Endothelial cell of umbilical vein (primary cell): ENCODE measurements at regions not wholly inside any gene's neighbourhood (a gene's known extent, or its start where the extent isn't known, plus 50 kb on each side); places are given as distances from the start of the nearest gene placed in this dataset.

Source experiments
- BruUV-seq: library from RNA; stranded (reverse); fragments of 400-500 nt; replicated peaks from 2 replicates; lab custom pipeline; 2021; lab: Mats Ljungman, UMichigan
- CTCF ChIA-PET: fragments of 300-600, 350-600 bp; sonication (Branson Sonifier 250); formaldehyde crosslinking; loops from one replicate; lab custom pipeline; 2021; ENCODE audit warnings: antibody characterized with exemption, inconsistent platforms; lab: Charles Lee
- POLR2A ChIA-PET: fragments of 300-600, 350-600 bp; sonication (Branson Sonifier 250); formaldehyde crosslinking; loops from one replicate; lab custom pipeline; 2021; ENCODE audit warnings: antibody characterized with exemption, inconsistent platforms; lab: Charles Lee
- DNase-seq: peaks from one replicate; pipeline ENCODE4 v3.0.0-alpha.2; 2011; ENCODE audit warnings: low read depth, low spot score
- FAIRE-seq: peaks from 2 replicates; lab custom pipeline; 2011; peaks lifted over from hg19 to GRCh38; lab: Jason Lieb, UNC
- H2AFZ ChIP-seq: 2 replicates; pipeline ENCODE4 v1.6.0; 2012; ENCODE audit warnings: low read depth, low read length, control low read depth, inconsistent platforms
- H3K27ac ChIP-seq: 2 replicates; pipeline ENCODE4 v1.5.1; 2011; ENCODE audit warnings: low read depth, mild to moderate bottlenecking, control low read depth, low read length, moderate library complexity; ENCODE audit not compliant: insufficient read depth
- H3K27me3 ChIP-seq, 2 experiments: 2 replicates each; pipeline versions ENCODE4 v1.6.0 to v1.6.1; 2011; ENCODE audit warnings: low read length in 2 of 2, mixed read lengths in 1 of 2; ENCODE audit not compliant: control insufficient read depth in 2 of 2, insufficient read depth in 2 of 2
- H3K36me3 ChIP-seq, 2 experiments: 2 replicates in 1 of 2; 3 replicates in 1 of 2; pipeline ENCODE4 v1.5.1; 2011; ENCODE audit warnings: low read length in 2 of 2, mild to moderate bottlenecking in 1 of 2, moderate library complexity in 1 of 2; ENCODE audit not compliant: control insufficient read depth in 2 of 2, insufficient read depth in 2 of 2; ENCODE audit errors: extremely low read depth in 1 of 2
- H3K4me1 ChIP-seq: 3 replicates; pipeline ENCODE4 v1.5.1; 2011; ENCODE audit warnings: mild to moderate bottlenecking, low read length; ENCODE audit not compliant: control insufficient read depth, insufficient read depth; ENCODE audit errors: extremely low read depth
- H3K4me2 ChIP-seq: 2 replicates; pipeline ENCODE4 v1.6.1; 2011; ENCODE audit warnings: low read length, control low read depth, mixed read lengths; ENCODE audit not compliant: insufficient read depth
- H3K4me3 ChIP-seq, 3 experiments: fragments of 200-600 bp in 1 of 3; sonication (generic), shearing (Covaris generic) in 1 of 3; replicated peaks in 1 of 3; 2 replicates each; pipeline ENCODE4 v1.5.1; 2011 to 2016; ENCODE audit warnings: control low read depth in 3 of 3, low read length in 3 of 3, mild to moderate bottlenecking in 2 of 3, inconsistent platforms in 1 of 3, low read depth in 1 of 3, moderate library complexity in 1 of 3; ENCODE audit not compliant: insufficient read depth in 1 of 3
- H3K79me2 ChIP-seq: 2 replicates; pipeline ENCODE4 v1.6.0; 2012; ENCODE audit warnings: low read length, inconsistent platforms; ENCODE audit not compliant: control insufficient read depth, insufficient read depth
- H3K9ac ChIP-seq: replicated peaks from 2 replicates; pipeline ENCODE3; 2011; ENCODE audit warnings: low read length, control low read depth; ENCODE audit not compliant: insufficient read depth; ENCODE audit errors: extremely low read depth
- H3K9me1 ChIP-seq: replicated peaks from 3 replicates; pipeline ENCODE4 v1.6.0; 2011; ENCODE audit warnings: mild to moderate bottlenecking, low read length; ENCODE audit not compliant: control insufficient read depth, insufficient read depth; ENCODE audit errors: extremely low read depth
- H3K9me3 ChIP-seq: replicated peaks from 2 replicates; pipeline ENCODE4 v1.5.1; 2012; ENCODE audit warnings: low read length, inconsistent platforms; ENCODE audit not compliant: control insufficient read depth, insufficient read depth
- H4K20me1 ChIP-seq: replicated peaks from 2 replicates; pipeline ENCODE3; 2011; ENCODE audit warnings: mild to moderate bottlenecking, low read length; ENCODE audit not compliant: control insufficient read depth, insufficient read depth; ENCODE audit errors: extremely low read depth
- EZH2 ChIP-seq: IDR thresholded peaks from 2 replicates; pipeline ENCODE4 v1.6.1; 2012; ENCODE audit warnings: borderline replicate concordance, low read depth, mild to moderate bottlenecking, moderate library complexity, low read length, inconsistent platforms; ENCODE audit not compliant: severe bottlenecking
- FOS ChIP-seq: IDR thresholded peaks from 2 replicates; pipeline ENCODE4 v1.6.1; 2011; ENCODE audit warnings: mild to moderate bottlenecking, low read length, moderate library complexity, borderline replicate concordance; ENCODE audit not compliant: insufficient read depth
- GATA2 ChIP-seq: IDR thresholded peaks from 2 replicates; pipeline ENCODE4 v1.7.0; 2011; ENCODE audit warnings: low read depth, mild to moderate bottlenecking, moderate library complexity, mixed read lengths, low read length; ENCODE audit not compliant: insufficient read length, insufficient read depth
- JUN ChIP-seq: IDR thresholded peaks from 2 replicates; pipeline ENCODE4 v1.6.1; 2011; ENCODE audit warnings: borderline replicate concordance, low read depth; ENCODE audit not compliant: insufficient read length, insufficient read depth
- MYC ChIP-seq: IDR thresholded peaks from one replicate; pipeline ENCODE4 v1.6.1; 2011; ENCODE audit warnings: mild to moderate bottlenecking, low read depth, low read length
- POLR2A ChIP-seq: IDR thresholded peaks from 2 replicates; pipeline ENCODE4 v1.6.1; 2012; ENCODE audit warnings: low read depth, mild to moderate bottlenecking, control low read depth, low read length
- POLR2AphosphoS5 ChIP-seq: IDR thresholded peaks from 2 replicates; pipeline ENCODE4 v1.6.1; 2012; ENCODE audit warnings: low read depth, mild to moderate bottlenecking, control low read depth, low read length, moderate library complexity; ENCODE audit not compliant: insufficient read depth
- dilution Hi-C: fragments of 300-500 bp; cut with MboI; formaldehyde crosslinking; loops from one replicate; pipeline ENCODE4 v1.15.0; 2019; ENCODE audit warnings: low sequenced_read_pairs; ENCODE audit not compliant: extremely low pct_ligation_motif_present
- intact Hi-C: fragments of 100-400 bp; cut with micrococcal nuclease; formaldehyde crosslinking; loops from one replicate; pipeline ENCODE4 v1.10.0; 2022
- TF ChIP-seq, protein P1 (sequence below): IDR thresholded peaks from 2 replicates; pipeline ENCODE4 v1.6.1; 2011; ENCODE audit not compliant: insufficient read depth, insufficient read length
- TF ChIP-seq, protein P2 (sequence below), 2 donors: IDR thresholded peaks; 1 replicate in 1 of 2; 2 replicates in 1 of 2; pipeline ENCODE4 v1.5.1; 2011; ENCODE audit warnings: low read length in 2 of 2, mild to moderate bottlenecking in 2 of 2, moderate library complexity in 2 of 2, control low read depth in 1 of 2, inconsistent platforms in 1 of 2, low read depth in 1 of 2; ENCODE audit not compliant: insufficient read depth in 1 of 2; ENCODE audit errors: extremely low read depth in 1 of 2

DNA sequence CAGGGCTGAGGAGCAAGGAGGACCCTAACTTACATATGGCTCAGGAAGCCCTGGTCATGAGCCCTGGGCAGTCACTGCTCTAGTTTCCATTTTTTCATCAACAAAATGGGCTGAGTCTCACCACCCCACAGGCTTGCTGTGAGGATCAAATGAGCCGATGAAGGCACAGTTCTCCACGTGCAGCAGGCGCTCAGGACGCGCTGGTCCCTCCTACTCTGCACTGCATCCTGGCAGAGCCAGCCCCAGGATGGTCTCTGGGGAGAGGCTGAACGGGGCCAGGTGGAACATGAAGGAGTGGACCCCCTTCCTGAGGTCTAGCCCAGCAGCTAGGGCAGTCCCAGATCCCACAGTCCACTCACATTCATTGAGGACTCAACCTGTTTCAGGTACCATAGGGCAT lies 349.3 kb downstream of the PTPRU start:
- ChIA-PET POLR2A (no interaction called here), CTCF (no interaction called here)
- H3K27me3 ChIP-seq = no peaks in the 10 kb centered on the region
- H3K9me1 ChIP-seq = no peaks in the 10 kb centered on the region
- no TSS peak for BruUV-seq
- H3K9ac ChIP-seq = no peak overlapping the region
- H3K27ac ChIP-seq = no peak overlapping the region
- H4K20me1 ChIP-seq = no peaks in the 10 kb centered on the region
- H2AFZ ChIP-seq = no peak overlapping the region
- dilution Hi-C loops = no loop called here
- no peak overlapping the region for H3K4me3 ChIP-seq
- DNase-seq (no peak), FAIRE-seq (no peak)
- H3K79me2 ChIP-seq = no peaks in the 10 kb centered on the region
- intact Hi-C loops = no loop called here
- no peak overlapping the region for H3K4me2 ChIP-seq
- no peaks in the 10 kb centered on the region for H3K9me3 ChIP-seq
- no peaks in the 10 kb centered on the region for H3K36me3 ChIP-seq
- no peaks in the 10 kb centered on the region for H3K4me1 ChIP-seq
- TF ChIP-seq, protein P1, sequence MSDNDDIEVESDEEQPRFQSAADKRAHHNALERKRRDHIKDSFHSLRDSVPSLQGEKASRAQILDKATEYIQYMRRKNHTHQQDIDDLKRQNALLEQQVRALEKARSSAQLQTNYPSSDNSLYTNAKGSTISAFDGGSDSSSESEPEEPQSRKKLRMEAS = no peak
- TF ChIP-seq, protein P2, sequence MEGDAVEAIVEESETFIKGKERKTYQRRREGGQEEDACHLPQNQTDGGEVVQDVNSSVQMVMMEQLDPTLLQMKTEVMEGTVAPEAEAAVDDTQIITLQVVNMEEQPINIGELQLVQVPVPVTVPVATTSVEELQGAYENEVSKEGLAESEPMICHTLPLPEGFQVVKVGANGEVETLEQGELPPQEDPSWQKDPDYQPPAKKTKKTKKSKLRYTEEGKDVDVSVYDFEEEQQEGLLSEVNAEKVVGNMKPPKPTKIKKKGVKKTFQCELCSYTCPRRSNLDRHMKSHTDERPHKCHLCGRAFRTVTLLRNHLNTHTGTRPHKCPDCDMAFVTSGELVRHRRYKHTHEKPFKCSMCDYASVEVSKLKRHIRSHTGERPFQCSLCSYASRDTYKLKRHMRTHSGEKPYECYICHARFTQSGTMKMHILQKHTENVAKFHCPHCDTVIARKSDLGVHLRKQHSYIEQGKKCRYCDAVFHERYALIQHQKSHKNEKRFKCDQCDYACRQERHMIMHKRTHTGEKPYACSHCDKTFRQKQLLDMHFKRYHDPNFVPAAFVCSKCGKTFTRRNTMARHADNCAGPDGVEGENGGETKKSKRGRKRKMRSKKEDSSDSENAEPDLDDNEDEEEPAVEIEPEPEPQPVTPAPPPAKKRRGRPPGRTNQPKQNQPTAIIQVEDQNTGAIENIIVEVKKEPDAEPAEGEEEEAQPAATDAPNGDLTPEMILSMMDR (IDR thresholded peaks at IDR 0.05; ENCODE audit: extremely low read depth in 1 of 2, insufficient read depth in 1 of 2, low read depth in 1 of 2, low read length in 2 of 2) = no peak
- TF ChIP-seq GATA2 = no peak
- no peak for TF ChIP-seq POLR2AphosphoS5
- no peak for TF ChIP-seq POLR2A
- TF ChIP-seq MYC = no peak
- TF ChIP-seq EZH2 = no peak
- TF ChIP-seq JUN = no peak
- no peak for TF ChIP-seq FOS
